ENCODE measurements at regions not wholly inside any gene's neighbourhood (a gene's known extent, or its start where the extent isn't known, plus 50 kb on each side); places are given as distances from the start of the nearest gene placed in this dataset.

DNA sequence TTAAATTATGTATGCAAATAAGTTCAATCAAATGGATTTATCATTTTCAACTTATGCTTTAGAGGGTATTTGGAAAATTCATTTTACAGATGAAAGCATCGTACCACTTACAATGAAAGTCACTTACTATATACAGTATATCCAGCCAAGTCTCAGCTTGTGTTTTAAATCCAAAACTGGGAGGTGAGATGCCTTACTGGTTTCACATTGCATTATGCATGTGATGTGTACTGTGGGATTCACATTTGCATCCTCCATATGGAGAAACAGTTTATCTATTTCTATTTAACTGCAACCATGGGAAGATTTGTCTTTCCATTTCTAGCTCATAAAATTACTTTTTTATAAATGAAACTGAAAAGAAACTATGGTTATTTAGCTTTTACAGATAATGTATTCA is 248.1 kb downstream of the CNTN3 start:
- no peak overlapping the region for H3K9ac ChIP-seq (ENCODE audit: low read length)

DNA sequence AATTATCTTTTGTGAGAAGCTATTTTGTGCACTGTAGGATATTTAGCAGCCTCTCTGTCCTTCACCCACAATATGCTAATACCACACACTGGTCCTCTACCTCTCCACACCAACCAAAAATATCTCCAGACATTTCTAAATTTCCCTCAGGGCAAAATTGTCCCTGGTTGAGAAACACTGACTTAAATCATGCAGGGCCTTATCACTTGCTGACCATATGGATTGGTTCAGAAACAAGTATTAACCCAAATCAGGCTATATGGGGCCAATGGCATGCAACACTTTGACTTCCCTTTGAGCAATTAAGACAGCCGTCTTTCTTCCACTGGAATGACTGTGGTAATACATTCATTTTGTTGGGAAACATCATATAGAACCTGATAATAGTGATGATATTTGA is 251.1 kb downstream of the CNTN3 start:
- no peaks in the 10 kb centered on the region for H3K27me3 ChIP-seq (ENCODE audit: insufficient read depth, low read depth, low read length)

More for the DNA sequence above, 248.1 kb downstream of the CNTN3 start:
- Histone ChIP-seq H3F3A (ENCODE audit: insufficient read depth, low read length, poor library complexity, severe bottlenecking) (no peaks in the 10 kb centered on the region), H3K9me2 (ENCODE audit: insufficient read depth, low read length) (no peaks in the 10 kb centered on the region), H3K27me3 (ENCODE audit: insufficient read depth, low read depth, low read length) (no peaks in the 10 kb centered on the region), H3K9me3 (ENCODE audit: low read length) (no peaks in the 10 kb centered on the region), H3K36me3 (ENCODE audit: insufficient read depth, low read length) (no peaks in the 10 kb centered on the region), H2AFZ (ENCODE audit: low read depth, low read length) (no peak overlapping the region), H3K4me3 (ENCODE audit: low read length) (no peak overlapping the region), H4K20me1 (ENCODE audit: insufficient read depth) (no peaks in the 10 kb centered on the region), H3K27ac (ENCODE audit: low read length) (no peak overlapping the region), H3K4me2 (ENCODE audit: low read length) (no peak overlapping the region), H3K79me2 (replicated peaks; ENCODE audit: insufficient read depth, low read length) (no peaks in the 10 kb centered on the region)
- TF ChIP-seq TAF1 (IDR thresholded peaks at IDR 0.05; ENCODE audit: low read depth): no peak
- TF ChIP-seq RAD21 (conservative IDR thresholded peaks at IDR 0.05): no peak
- no peak for TF ChIP-seq SMC3 (conservative IDR thresholded peaks at IDR 0.05; ENCODE audit: poor library complexity)
- TF ChIP-seq POLR2AphosphoS5 (IDR thresholded peaks at IDR 0.05): no peak
- TF ChIP-seq EP300 (conservative IDR thresholded peaks at IDR 0.05; ENCODE audit: poor library complexity, severe bottlenecking): no peak
- TF ChIP-seq EZH2 (IDR thresholded peaks at IDR 0.05; ENCODE audit: borderline replicate concordance, insufficient read depth, low read length, poor library complexity, severe bottlenecking): no peak
- TF ChIP-seq, protein P1, sequence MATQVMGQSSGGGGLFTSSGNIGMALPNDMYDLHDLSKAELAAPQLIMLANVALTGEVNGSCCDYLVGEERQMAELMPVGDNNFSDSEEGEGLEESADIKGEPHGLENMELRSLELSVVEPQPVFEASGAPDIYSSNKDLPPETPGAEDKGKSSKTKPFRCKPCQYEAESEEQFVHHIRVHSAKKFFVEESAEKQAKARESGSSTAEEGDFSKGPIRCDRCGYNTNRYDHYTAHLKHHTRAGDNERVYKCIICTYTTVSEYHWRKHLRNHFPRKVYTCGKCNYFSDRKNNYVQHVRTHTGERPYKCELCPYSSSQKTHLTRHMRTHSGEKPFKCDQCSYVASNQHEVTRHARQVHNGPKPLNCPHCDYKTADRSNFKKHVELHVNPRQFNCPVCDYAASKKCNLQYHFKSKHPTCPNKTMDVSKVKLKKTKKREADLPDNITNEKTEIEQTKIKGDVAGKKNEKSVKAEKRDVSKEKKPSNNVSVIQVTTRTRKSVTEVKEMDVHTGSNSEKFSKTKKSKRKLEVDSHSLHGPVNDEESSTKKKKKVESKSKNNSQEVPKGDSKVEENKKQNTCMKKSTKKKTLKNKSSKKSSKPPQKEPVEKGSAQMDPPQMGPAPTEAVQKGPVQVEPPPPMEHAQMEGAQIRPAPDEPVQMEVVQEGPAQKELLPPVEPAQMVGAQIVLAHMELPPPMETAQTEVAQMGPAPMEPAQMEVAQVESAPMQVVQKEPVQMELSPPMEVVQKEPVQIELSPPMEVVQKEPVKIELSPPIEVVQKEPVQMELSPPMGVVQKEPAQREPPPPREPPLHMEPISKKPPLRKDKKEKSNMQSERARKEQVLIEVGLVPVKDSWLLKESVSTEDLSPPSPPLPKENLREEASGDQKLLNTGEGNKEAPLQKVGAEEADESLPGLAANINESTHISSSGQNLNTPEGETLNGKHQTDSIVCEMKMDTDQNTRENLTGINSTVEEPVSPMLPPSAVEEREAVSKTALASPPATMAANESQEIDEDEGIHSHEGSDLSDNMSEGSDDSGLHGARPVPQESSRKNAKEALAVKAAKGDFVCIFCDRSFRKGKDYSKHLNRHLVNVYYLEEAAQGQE (IDR thresholded peaks at IDR 0.05; ENCODE audit: borderline replicate concordance): no peak
- TF ChIP-seq, protein P2, sequence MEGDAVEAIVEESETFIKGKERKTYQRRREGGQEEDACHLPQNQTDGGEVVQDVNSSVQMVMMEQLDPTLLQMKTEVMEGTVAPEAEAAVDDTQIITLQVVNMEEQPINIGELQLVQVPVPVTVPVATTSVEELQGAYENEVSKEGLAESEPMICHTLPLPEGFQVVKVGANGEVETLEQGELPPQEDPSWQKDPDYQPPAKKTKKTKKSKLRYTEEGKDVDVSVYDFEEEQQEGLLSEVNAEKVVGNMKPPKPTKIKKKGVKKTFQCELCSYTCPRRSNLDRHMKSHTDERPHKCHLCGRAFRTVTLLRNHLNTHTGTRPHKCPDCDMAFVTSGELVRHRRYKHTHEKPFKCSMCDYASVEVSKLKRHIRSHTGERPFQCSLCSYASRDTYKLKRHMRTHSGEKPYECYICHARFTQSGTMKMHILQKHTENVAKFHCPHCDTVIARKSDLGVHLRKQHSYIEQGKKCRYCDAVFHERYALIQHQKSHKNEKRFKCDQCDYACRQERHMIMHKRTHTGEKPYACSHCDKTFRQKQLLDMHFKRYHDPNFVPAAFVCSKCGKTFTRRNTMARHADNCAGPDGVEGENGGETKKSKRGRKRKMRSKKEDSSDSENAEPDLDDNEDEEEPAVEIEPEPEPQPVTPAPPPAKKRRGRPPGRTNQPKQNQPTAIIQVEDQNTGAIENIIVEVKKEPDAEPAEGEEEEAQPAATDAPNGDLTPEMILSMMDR (IDR thresholded peaks at IDR 0.05; ENCODE audit: poor library complexity, severe bottlenecking): no peak
- no peak for TF ChIP-seq MXI1 (conservative IDR thresholded peaks at IDR 0.05; ENCODE audit: poor library complexity, severe bottlenecking)

More for the DNA sequence above, 251.1 kb downstream of the CNTN3 start:
- H3K9ac ChIP-seq (ENCODE audit: low read length): no peak overlapping the region
- H3K9me3 ChIP-seq (ENCODE audit: low read length): no peaks in the 10 kb centered on the region
- H2AFZ ChIP-seq (ENCODE audit: low read depth, low read length): no peak overlapping the region
- no peak overlapping the region for H3K4me2 ChIP-seq (ENCODE audit: low read length)
- H3K36me3 ChIP-seq (ENCODE audit: insufficient read depth, low read length): no peaks in the 10 kb centered on the region
- H3K9me2 ChIP-seq (ENCODE audit: insufficient read depth, low read length): no peaks in the 10 kb centered on the region
- H4K20me1 ChIP-seq (ENCODE audit: insufficient read depth): no peaks in the 10 kb centered on the region
- TF ChIP-seq MXI1 (conservative IDR thresholded peaks at IDR 0.05; ENCODE audit: poor library complexity, severe bottlenecking) (no peak), SMC3 (conservative IDR thresholded peaks at IDR 0.05; ENCODE audit: poor library complexity) (no peak), RAD21 (conservative IDR thresholded peaks at IDR 0.05) (no peak), TAF1 (IDR thresholded peaks at IDR 0.05; ENCODE audit: low read depth) (no peak), EP300 (conservative IDR thresholded peaks at IDR 0.05; ENCODE audit: poor library complexity, severe bottlenecking) (no peak), POLR2AphosphoS5 (IDR thresholded peaks at IDR 0.05) (no peak), EZH2 (IDR thresholded peaks at IDR 0.05; ENCODE audit: borderline replicate concordance, insufficient read depth, low read length, poor library complexity, severe bottlenecking) (no peak)
- TF ChIP-seq, protein P2 (IDR thresholded peaks at IDR 0.05; ENCODE audit: poor library complexity, severe bottlenecking): no peak
- TF ChIP-seq, protein P1 (IDR thresholded peaks at IDR 0.05; ENCODE audit: borderline replicate concordance): no peak
- no peaks in the 10 kb centered on the region for H3K79me2 ChIP-seq (replicated peaks; ENCODE audit: insufficient read depth, low read length)
- no peak overlapping the region for H3K4me3 ChIP-seq (ENCODE audit: low read length)
- no peaks in the 10 kb centered on the region for H3F3A ChIP-seq (ENCODE audit: insufficient read depth, low read length, poor library complexity, severe bottlenecking)
- H3K27ac ChIP-seq (ENCODE audit: low read length): no peak overlapping the region
